Adrenal gland (tissue), 9 donors: ENCODE measurements at regions not wholly inside any gene's neighbourhood (a gene's known extent, or its start where the extent isn't known, plus 50 kb on each side); places are given as distances from the start of the nearest gene placed in this dataset.

ENCODE experiments used
- DNase-seq, 7 donors: peaks; one replicate each; pipeline ENCODE4 v3.0.0-alpha.2; 2019 to 2020
- H3K27ac ChIP-seq, 5 donors: fragments of 200-600 bp; sonication (generic) in 4 of 5; 1 replicate in 3 of 5; 2 replicates in 2 of 5; pipeline versions ENCODE4 v1.5.1 to v1.8.0; 2016 to 2020; ENCODE audit warnings: mild to moderate bottlenecking in 1 of 5
- H3K27me3 ChIP-seq: fragments of 200-600 bp; 2 replicates; pipeline ENCODE4 v1.8.0; 2021
- H3K36me3 ChIP-seq, 2 donors: fragments of 200-600 bp; replicated peaks in 1 of 2; 1 replicate in 1 of 2; 2 replicates in 1 of 2; pipeline versions ENCODE4 v1.5.1 to v1.8.0; 2018 to 2022
- H3K4me1 ChIP-seq, 2 donors: fragments of 200-600 bp; replicated peaks in 1 of 2; 1 replicate in 1 of 2; 2 replicates in 1 of 2; pipeline versions ENCODE4 v1.5.1 to v1.8.0; 2018 to 2021
- H3K4me3 ChIP-seq, 4 donors: fragments of 200-600 bp; sonication (generic) in 3 of 4; one replicate each; pipeline ENCODE4 v1.5.1; 2016 to 2018
- H3K9me3 ChIP-seq, 3 donors: fragments of 200-600 bp; sonication (generic) in 1 of 3; replicated peaks in 1 of 3; 1 replicate in 2 of 3; 2 replicates in 1 of 3; pipeline versions ENCODE4 v1.5.1 to v1.8.0; 2016 to 2021
- CTCF ChIP-seq, 6 experiments: fragments of 450-650 bp in 4 of 6; fragments of 200-600 bp in 2 of 6; sonication (generic) in 1 of 6; IDR thresholded peaks; 1 replicate in 5 of 6; 2 replicates in 1 of 6; pipeline versions ENCODE4 v1.5.1 to v1.8.0; 2016 to 2021; ENCODE audit warnings: antibody characterized with exemption in 6 of 6, mild to moderate bottlenecking in 2 of 6, moderate library complexity in 1 of 6
- POLR2A ChIP-seq, 2 donors: fragments of 450-650 bp; IDR thresholded peaks; one replicate each; pipeline ENCODE4 v1.6.1; 2017; ENCODE audit warnings: antibody characterized with exemption in 2 of 2, mild to moderate bottlenecking in 2 of 2, moderate library complexity in 1 of 2
- WGBS, 4 donors: extraction: QIAGEN DNeasy Blood & Tissue Kit in 2 of 4; methylation state at CpG; one replicate each; pipeline versions ENCODE4 v1.1.5 to v1.1.7; 2013 to 2017; 5-methylcytosine and 5-hydroxymethylcytosine counted together
- intact Hi-C, 2 donors: fragments of 100-400 bp; cut with DNase I; formaldehyde crosslinking; loops; one replicate each; pipeline versions ENCODE4 v1.14.1 to v1.15.0; 2022 to 2023
- donor health status: healthy with polysubstance abuse.
- donor health status: Bipolar disorder and iron deficiency.
- donor health status: DM: yes; HTN: yes; CAD: no.
- donor health status: DM: no; HTN: no; CAD: no.
- donor health status: DM: no; HTN: no; CAD: no.

- TF ChIP-seq CTCF (IDR thresholded peaks at IDR 0.05): no peak
- no peak for TF ChIP-seq POLR2A (IDR thresholded peaks at IDR 0.05)
- Histone ChIP-seq H3K9me3 (no peaks in the 10 kb centered on the region), H3K27ac (no peak overlapping the region), H3K36me3 (no peaks in the 10 kb centered on the region), H3K4me1 (peaks cover 0 to 27% of the 10 kb centered on the region in 2 donors), H3K4me3 (no peak overlapping the region), H3K27me3 (no peaks in the 10 kb centered on the region)
- intact Hi-C loops: no loop called here
- peak in 1 of 7 donors; percentile 16 for DNase-seq
- 90 to 95% (median 93%) methylated on average over 25 to 30 of the region's 30 CpGs for WGBS, 4 donors
Measured at GRCh38 chr4:3366893-3367775, 74.3 kb downstream of the RGS12 start.

GRCh38 chr4:3367866-3368265, 73.9 kb upstream of the HGFAC start:
- no peak overlapping the region for H3K4me3 ChIP-seq
- intact Hi-C loops: no loop called here
- WGBS, 4 donors: 85 to 98% (median 93%) methylated on average over 6 to 12 of the region's 12 CpGs

GRCh38 chr4:3368334-3368733, 73.4 kb upstream of the HGFAC start:
- no peak overlapping the region for H3K4me3 ChIP-seq
- no peak for TF ChIP-seq CTCF (IDR thresholded peaks at IDR 0.05)
- no peak for TF ChIP-seq POLR2A (IDR thresholded peaks at IDR 0.05)
- DNase-seq: no peak
- intact Hi-C loops: no loop called here
- H3K4me1 ChIP-seq: peaks cover 0 to 36% of the 10 kb centered on the region in 2 donors
- H3K9me3 ChIP-seq: no peaks in the 10 kb centered on the region
- H3K36me3 ChIP-seq: no peaks in the 10 kb centered on the region
- H3K27me3 ChIP-seq: no peaks in the 10 kb centered on the region
- no peak overlapping the region for H3K27ac ChIP-seq
- 87 to 100% (median 91%) methylated on average over 2 to 4 of the region's 4 CpGs for WGBS, 4 donors

More at GRCh38 chr4:3367866-3368265, 73.9 kb upstream of the HGFAC start:
- peak in 1 of 7 donors; percentile 8 for DNase-seq
- H3K9me3 ChIP-seq: no peaks in the 10 kb centered on the region
- no peaks in the 10 kb centered on the region for H3K27me3 ChIP-seq
- H3K27ac ChIP-seq: no peak overlapping the region
- H3K36me3 ChIP-seq: no peaks in the 10 kb centered on the region
- TF ChIP-seq CTCF (IDR thresholded peaks at IDR 0.05) (no peak), POLR2A (IDR thresholded peaks at IDR 0.05) (no peak)
- peaks cover 0 to 33% of the 10 kb centered on the region in 2 donors for H3K4me1 ChIP-seq

- intact Hi-C loops: no loop called here
Measured at GRCh38 chr4:3368841-3369760, 72.7 kb upstream of the HGFAC start.

More at GRCh38 chr4:3368841-3369760, 72.7 kb upstream of the HGFAC start:
- Histone ChIP-seq H3K27me3 (no peaks in the 10 kb centered on the region), H3K4me1 (peaks cover 0 to 39% of the 10 kb centered on the region in 2 donors), H3K9me3 (no peaks in the 10 kb centered on the region), H3K27ac (peak overlapping the region in 1 of 5 donors; percentile 61), H3K36me3 (no peaks in the 10 kb centered on the region), H3K4me3 (peak overlapping the region in 1 of 4 donors; percentile 36)
- DNase-seq: peak in 1 of 7 donors; percentile 20
- TF ChIP-seq CTCF (IDR thresholded peaks at IDR 0.05): no peak
- TF ChIP-seq POLR2A (IDR thresholded peaks at IDR 0.05): no peak
- 60 to 68% (median 65%) methylated on average over 8 to 20 of the region's 20 CpGs for WGBS, 4 donors
